Thyroid gland (tissue), 4 donors: ENCODE measurements at regions not wholly inside any gene's neighbourhood (a gene's known extent, or its start where the extent isn't known, plus 50 kb on each side); places are given as distances from the start of the nearest gene placed in this dataset.

Source experiments
- DNase-seq, 2 donors: peaks; one replicate each; pipeline ENCODE4 v3.0.0-alpha.2; 2019
- H3K27ac ChIP-seq, 3 donors: fragments of 200-600 bp; sonication (generic); 1 replicate in 2 of 3; 2 replicates in 1 of 3; pipeline ENCODE4 v1.5.1; 2016 to 2019; ENCODE audit warnings: mild to moderate bottlenecking in 1 of 3, moderate library complexity in 1 of 3
- H3K27me3 ChIP-seq: fragments of 200-600 bp; sonication (generic); one replicate; pipeline ENCODE4 v1.5.1; 2019
- H3K36me3 ChIP-seq, 2 donors: fragments of 200-600 bp; sonication (generic); one replicate each; pipeline ENCODE4 v1.5.1; 2016 to 2019
- H3K4me1 ChIP-seq, 2 donors: fragments of 200-600 bp; sonication (generic); one replicate each; pipeline ENCODE4 v1.5.1; 2017 to 2019
- H3K4me3 ChIP-seq, 3 donors: fragments of 200-600 bp; sonication (generic); replicated peaks in 1 of 3; 1 replicate in 2 of 3; 2 replicates in 1 of 3; pipeline ENCODE4 v1.5.1; 2016; ENCODE audit warnings: mild to moderate bottlenecking in 1 of 3
- H3K9me3 ChIP-seq: fragments of 200-600 bp; sonication (generic); one replicate; pipeline ENCODE4 v1.5.1; 2017
- POLR2A ChIP-seq, 2 donors: fragments of 450-650 bp; IDR thresholded peaks; one replicate each; pipeline ENCODE4 v1.6.1; 2017; ENCODE audit warnings: antibody characterized with exemption in 2 of 2, mild to moderate bottlenecking in 2 of 2, moderate library complexity in 1 of 2
- WGBS, 2 donors: methylation state at CpG; one replicate each; pipeline ENCODE4 v1.1.5; 2017; 5-methylcytosine and 5-hydroxymethylcytosine counted together
- intact Hi-C: fragments of 100-400 bp; cut with DNase I; formaldehyde crosslinking; loops from one replicate; pipeline ENCODE4 v1.15.1; 2023
- TF ChIP-seq, protein P1 (sequence below), 6 experiments: fragments of 200-600 bp in 3 of 6; fragments of 450-650 bp in 3 of 6; sonication (generic) in 3 of 6; IDR thresholded peaks; one replicate each; pipeline ENCODE4 v1.5.1; 2016 to 2019; ENCODE audit warnings: antibody characterized with exemption in 6 of 6, mild to moderate bottlenecking in 2 of 6, inconsistent platforms in 1 of 6, moderate library complexity in 1 of 6

DNA sequence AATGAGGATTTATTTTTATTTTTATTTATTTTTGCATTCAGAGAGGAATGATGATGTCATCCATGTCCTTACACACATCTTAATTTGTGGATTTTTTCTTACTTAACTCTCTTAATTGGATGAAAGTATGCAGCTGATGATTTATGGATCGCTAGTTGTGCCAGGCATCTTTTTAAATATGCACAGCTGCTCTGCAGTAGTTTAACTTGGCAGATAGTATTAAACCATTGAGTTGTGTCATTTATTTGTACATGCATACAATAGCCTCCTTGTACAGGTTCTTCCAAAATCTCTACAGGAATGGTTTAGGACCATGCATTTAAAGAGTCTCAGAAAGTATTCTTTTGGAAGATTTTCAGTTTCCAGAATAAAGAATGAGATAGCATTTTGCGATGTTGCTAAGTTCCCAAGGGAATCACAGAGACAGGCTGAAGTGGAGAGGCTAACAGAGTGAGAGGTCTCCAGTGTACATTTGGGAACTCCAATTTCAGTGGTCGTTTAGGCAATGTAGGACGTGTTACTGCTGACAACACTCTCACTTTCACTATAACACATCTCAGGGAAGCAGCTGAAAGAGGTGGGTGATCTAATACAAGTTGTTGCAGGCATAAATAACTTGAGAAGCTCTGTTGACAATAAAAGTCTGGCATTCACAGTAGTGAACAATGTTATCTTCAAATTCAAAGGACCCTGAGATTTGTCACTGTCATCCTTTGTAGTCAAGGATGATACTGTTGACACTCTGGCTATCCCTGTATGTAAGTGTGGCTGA, 49.9 kb upstream of the SCRG1 start:
- Histone ChIP-seq H3K36me3 (no peaks in the 10 kb centered on the region), H3K4me1 (peaks cover 9 to 11% of the 10 kb centered on the region in 2 donors), H3K4me3 (no peak overlapping the region), H3K27ac (no peak overlapping the region), H3K27me3 (no peaks in the 10 kb centered on the region), H3K9me3 (no peaks in the 10 kb centered on the region)
- DNase-seq: no peak
- 51 to 55% methylated on average over 4 of the region's 4 CpGs for WGBS, 2 donors
- TF ChIP-seq, protein P1, sequence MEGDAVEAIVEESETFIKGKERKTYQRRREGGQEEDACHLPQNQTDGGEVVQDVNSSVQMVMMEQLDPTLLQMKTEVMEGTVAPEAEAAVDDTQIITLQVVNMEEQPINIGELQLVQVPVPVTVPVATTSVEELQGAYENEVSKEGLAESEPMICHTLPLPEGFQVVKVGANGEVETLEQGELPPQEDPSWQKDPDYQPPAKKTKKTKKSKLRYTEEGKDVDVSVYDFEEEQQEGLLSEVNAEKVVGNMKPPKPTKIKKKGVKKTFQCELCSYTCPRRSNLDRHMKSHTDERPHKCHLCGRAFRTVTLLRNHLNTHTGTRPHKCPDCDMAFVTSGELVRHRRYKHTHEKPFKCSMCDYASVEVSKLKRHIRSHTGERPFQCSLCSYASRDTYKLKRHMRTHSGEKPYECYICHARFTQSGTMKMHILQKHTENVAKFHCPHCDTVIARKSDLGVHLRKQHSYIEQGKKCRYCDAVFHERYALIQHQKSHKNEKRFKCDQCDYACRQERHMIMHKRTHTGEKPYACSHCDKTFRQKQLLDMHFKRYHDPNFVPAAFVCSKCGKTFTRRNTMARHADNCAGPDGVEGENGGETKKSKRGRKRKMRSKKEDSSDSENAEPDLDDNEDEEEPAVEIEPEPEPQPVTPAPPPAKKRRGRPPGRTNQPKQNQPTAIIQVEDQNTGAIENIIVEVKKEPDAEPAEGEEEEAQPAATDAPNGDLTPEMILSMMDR (IDR thresholded peaks at IDR 0.05): no peak
- TF ChIP-seq POLR2A (IDR thresholded peaks at IDR 0.05): no peak
- intact Hi-C loops: no loop called here
